Fibroblast of skin of left quadriceps (primary cell): ENCODE measurements at regions not wholly inside any gene's neighbourhood (a gene's known extent, or its start where the extent isn't known, plus 50 kb on each side); places are given as distances from the start of the nearest gene placed in this dataset.
"Not testable (repeated sequence)": the region's sequence is repeated elsewhere in the genome, so short reads cannot be mapped to it uniquely, and the experiment has no call there.

Source experiments
- DNase-seq, 2 experiments: peaks; one replicate each; pipeline ENCODE4 v3.0.0-alpha.2; 2013; ENCODE audit warnings: low read depth in 2 of 2

DNA sequence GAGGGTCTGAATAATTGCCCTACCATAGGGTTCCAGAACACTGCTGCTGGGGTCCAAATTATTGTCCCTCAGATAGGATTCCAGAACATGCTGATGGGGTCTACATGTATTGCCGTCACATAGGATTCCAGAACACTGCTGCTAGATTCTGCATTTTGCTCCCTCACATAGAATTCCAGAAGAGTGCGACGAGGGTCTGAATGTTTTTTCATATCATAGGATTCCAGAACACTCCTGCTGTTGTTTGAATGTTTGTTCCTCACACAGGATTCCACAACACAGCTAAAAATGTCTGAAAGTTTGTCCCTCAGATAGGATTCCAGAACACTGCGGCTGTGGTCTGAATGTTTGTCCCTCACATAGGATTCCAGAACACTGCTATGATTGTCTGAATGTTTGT lies 198.1 kb downstream of the FOXD4L6 start:
- not testable (repeated sequence) for DNase-seq

DNA sequence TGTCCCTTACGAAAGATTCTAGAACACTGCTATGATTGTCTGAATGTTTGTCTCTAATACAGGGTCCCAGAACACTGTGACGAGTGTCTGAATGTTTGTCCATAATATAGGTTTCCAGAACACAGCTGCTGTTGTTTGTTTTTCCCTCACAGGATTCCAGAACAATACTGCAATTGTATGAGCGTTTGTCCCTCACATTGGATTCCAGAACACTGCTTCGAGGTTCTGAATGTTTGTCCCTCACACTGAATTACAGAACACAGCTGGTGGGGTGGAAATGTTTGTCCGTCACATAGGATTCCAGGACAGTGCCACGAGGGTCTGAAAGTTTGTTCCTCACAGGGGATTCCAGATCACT lies 199.0 kb downstream of the FOXD4L6 start:
- DNase-seq, result not testable (repeated sequence)

DNA sequence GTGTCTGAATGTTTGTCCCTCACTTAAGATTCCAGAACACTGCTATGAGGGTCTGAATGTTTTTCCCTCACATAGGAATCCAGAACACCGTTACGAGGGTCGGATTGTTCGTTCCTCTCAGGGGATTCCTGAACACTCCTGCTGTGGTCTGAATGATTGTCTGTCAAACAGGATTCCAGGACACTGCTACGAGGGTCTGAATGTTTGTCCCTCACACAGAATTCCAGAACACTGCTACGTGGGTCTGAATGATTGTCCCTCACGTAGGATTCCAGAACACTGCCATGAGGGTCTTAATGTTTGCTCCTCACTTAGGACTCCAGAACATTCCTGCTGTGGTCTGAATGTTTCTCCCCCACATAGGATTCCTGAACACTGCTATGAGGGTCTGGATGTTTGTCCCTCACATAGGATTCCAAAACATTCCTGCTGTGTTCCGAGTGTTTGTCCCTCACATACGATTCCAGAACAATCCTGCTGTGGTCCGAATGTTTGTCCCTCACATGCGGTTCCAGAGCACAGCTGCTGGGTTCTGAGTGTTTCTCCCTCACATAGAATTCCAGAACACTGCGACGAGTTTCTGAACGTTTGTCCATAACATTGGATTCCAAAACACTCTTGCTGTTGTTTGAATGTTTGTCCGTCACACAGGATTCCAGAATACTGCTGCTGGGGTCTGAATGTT lies 199.5 kb downstream of the FOXD4L6 start:
- no peak for DNase-seq

DNA sequence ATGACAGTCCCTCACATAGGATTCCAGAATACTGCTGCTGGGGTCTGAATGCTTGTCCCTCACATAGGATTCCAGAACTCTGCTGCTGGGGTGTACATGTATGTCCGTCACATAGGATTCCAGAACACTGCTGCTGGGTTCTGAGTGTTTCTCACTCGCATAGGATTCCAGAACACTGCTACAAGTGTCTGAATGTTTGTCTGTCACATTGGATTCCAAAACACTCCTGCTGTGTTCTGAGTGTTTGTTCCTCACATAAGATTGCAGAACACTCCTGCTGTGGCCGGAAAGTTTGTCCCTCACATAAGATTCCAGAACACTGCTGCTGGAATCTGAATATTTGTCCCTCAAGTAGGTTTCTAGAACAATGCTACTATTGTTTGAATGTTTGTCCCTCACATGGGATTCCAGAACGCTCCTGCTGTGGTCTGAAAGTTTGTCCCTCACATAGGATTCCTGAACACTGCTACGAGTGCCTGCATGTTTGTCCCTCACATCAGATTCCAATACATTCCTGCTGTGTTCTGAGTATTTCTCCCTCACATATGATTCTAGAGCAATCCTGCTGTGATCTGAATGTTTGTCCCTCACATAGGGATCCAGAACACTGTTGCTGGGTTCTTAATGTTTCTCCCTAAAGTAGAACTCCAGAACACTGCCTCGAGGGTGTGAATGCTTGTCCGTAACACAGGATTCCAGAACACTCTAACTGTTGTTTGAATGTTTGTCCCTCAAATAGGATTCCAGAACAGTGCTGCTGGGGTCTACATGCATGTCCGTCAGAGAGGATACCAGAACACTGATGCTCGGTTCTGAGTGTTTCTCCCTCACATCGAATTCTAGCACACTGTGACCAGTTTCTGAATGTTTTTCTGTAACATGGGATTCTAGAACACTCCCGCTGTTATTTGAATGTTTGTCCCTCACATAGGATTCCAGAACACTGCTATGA lies 200.4 kb downstream of the FOXD4L6 start:
- no peak for DNase-seq

DNA sequence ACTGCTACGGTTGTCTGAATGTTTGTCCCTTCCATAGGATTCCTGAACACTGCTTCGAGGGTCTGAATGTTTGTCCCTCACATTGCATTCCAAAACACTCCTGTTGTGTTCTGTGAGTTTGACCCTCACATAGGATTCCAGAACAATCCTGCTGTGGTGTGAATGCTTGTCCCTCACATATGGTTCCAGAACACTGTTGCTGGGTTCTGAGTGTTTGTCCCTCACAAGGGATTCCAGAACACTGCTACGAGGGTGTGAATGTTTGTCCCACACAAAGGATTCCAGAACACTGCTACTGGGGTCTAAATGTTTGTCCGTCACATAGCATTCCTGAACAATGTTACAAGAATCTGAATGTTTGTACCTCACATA lies 201.2 kb downstream of the FOXD4L6 start:
- no peak for DNase-seq

DNA sequence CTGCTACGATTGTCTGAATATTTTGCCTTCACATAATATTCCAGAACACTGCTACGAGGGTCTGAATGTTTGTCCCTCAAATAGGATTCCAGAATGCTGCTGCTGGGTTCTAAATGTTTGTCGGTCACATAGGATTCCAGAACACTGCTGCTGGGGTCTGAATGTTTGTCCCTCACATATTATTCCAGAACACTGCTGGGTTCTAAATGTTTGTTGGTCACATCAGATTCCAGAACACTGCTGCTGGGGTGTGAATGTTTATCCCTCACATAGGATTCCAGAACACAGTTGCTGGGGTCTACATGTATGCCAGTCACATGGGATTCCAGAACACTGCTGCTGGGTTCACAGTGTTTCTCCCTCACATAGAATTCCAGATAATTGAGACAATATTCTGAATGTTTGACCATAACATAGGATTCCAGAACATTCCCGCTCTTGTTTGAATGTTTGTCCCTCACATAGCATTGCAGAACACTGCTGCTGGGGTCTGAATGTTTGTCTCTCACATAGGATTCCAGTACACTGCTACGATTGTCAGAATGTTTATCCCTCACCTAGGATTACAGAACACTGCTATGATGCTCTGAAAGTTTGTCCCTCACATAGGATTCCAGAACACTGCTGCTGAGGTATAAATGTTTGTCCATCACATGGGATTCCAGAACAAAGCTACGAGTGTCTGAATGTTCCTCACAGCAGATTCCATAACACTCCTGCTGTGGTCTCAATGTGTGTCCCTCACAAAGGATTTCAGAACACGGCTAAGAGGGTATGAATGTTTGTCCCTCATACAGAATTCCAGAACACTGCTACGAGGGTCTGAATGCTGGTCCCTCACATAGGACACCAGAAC lies 201.8 kb downstream of the FOXD4L6 start:
- no peak for DNase-seq

DNA sequence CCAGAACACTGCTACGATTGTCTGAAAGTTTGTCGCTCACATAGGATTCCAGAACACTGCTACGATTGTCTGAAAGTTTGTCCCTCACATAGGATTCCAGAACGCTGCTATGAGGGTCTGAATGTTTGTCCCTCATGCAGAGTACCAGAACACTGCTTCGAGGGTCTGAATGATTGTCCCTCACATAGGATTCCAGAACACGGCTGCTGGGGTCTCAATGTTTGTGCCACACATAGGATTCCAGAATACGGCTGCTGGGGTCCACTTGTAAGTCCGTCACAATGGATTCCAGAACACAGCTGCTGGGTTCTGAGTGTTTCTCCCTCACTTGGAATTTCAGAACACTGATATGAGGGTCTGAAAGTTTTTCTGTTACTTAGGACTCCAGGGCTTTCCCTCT lies 203.3 kb downstream of the FOXD4L6 start:
- no peak for DNase-seq

DNA sequence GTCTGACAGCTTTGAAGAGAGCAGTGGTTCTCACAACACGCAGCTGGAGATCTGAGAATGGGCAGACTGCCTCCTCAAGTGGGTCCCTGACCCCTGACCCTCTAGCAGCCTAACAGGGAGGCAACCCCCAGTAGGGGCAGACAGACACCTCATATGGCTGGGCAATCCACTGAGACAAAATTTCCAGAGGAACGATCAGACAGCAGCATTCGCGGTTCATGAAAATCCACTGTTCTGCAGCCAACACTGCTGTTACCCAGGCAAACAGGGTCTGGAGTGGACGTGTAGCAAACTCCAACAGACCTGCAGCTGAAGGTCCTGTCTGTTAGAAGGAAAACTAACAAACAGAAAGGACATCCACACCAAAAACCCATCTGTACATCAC lies 212.1 kb downstream of the FOXD4L6 start:
- DNase-seq, result not testable (repeated sequence)

DNA sequence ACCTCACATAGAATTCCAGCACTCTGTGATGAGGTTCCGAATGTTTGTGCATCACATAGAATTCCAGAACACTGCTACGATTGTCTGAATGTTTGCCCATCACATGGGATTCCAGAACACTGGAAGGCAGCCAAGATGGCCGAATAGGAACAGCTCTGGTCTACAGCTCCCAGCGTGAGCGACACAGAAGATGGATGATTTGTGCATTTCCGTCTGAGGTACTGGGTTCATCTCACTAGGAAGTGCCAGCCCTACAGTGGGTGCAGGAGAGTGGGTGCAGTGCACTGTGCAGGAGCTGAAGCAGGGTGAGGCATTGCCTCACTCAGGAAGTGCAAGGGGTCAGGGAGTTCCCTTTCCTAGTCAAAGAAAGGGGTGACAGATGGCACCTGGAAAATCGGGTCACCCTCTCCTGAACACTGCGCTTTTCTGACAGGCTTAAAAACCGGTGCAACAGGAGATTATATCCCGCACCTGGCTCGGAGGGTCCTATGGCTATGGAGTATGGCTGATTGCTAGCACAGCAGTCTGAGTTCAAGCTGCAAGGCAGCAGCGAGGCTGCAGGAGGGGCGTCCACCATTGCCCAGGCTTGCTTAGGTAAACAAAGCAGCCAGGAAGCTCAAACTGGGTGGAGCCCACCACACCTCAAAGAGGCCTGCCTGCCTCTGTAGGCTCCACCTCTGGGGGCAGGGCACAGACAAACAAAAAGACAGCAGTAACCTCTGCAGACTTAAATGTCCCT lies 212.7 kb downstream of the FOXD4L6 start:
- DNase-seq, result not testable (repeated sequence)

DNA sequence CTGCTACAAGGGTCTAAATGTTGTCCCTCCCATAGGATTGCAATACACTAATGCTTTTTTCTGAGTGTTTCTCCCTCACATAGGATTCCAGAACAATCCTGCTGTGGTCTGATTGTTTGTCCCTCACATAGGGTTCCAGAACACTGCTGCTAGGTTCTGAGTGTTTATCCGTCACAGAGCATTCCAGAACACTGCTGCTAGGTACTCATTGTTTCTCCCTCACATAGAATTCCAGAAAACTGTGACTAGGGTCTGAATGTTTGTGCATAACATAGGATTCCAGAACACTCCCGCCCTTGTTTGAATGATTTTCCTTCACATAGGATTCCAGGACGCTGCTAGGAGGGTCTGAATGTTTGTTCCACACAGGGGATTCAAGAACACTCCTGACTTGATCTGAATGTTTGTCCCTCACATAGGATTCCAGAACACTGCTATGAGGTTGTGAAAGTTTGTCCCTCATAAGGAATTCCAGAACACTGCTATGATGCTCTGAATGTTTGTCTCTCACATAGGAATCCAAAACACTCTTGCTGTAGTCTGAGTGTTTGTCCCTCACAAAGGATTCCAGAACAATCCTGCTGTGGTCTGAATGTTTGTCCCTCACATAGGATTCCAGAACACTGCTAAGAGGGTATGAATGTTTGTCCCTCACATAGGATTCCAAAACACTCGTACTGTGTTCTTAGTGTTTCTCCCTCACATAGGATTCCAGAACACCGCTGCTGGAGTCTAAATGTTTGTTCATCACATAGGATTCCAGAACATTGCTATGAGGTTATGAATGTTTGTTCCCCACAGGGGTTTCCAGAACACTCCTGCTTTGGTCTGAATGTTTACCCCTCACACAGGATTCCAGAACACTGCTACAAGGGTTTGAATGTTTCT lies 213.5 kb downstream of the FOXD4L6 start:
- no peak for DNase-seq

DNA sequence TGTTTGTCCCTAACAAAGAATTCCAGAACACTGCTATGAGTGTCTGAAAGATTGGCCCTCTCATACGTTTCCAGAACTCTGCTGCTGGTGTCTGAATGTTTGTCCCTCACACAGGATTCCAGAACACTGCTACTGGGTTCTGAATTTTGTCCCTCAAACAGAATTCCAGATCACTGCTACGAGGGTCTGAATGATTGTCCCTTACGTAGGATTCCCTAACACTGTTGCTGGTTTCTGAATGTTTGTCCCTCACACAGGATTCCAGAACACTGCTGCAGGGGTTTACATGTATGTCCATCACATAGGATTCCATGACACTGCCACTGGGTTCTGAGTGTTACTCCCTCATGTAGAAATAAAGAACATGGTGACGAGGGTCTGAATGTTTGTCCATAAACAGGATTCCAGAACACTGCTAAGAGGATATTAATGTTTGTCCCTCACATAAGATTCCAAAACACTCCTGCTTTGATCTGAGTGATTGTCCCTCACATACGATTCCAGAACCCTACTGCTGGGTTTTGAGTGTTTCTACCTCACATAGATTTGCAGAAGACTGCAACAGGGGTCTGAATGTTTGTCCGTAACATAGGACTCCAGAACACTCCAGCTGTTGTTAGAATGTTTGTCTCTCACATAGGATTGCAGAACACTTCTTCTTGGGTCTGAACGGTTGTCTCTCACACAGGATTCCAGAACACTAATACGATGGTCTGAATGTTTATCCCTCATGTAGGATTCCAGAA lies 214.4 kb downstream of the FOXD4L6 start:
- DNase-seq, result no peak

DNA sequence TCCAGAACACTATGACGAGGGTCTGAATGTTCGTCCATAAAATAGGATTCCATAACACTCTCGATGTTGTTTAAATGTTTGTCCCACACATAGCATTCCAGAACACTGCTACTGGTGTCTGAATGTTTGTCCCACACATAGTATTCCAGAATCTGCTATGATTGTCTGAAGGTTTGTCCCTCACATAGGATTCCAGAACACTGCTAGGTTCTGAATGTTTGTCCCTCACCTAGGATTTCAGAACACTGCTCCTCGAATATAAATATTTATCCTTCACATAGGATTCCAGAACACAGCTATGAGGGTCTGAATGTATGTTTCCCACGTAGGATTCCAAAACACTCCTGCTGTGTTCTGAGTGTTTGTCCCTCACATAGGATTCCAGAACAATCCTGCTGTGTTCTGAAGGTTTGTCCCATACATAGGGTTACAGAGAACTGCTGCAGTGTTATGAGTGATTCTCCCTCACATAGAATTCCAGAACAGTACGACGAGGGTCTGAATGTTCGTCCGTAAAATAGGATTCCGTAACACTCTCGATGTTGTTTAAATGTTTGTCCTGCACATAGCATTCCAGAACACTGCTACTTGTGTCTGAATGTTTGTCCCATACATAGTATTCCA lies 215.3 kb downstream of the FOXD4L6 start:
- no peak for DNase-seq

DNA sequence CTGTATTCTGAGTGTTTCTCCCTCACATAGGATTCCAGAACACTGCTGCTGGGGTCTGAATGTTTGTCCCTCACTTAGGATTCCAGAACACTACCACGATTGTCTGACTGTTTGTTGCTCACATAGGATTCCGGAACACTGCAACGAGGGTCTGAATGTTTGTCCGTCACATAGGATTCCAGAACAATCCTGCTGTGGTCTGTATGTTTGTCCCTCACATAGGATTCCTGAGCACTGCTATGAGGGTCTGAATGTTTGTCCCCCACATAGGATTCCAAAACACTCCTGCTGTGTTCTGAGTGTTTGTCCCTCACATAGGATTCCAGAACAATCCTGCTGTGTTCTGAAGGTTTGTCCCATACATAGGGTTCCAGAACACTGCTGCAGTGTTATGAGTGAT lies 215.8 kb downstream of the FOXD4L6 start:
- DNase-seq, result not testable (repeated sequence)

DNA sequence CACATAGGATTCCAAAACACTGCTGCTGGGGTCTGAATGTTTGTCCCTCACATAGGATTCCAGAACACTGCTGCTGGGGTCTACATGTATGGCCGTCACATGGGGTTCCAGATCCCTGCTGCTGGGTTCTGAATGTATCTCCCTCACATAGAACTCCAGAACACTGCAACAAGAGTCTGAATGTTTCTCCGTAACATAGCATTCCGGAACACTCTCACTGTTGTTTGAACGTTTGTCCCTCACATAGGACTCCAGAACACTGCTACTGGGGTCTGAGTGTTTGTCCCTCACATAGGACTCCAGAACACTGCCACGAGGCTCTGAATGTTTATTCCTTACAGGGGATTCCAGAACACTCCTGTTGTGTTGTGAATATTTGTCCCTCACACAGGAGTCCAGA lies 216.8 kb downstream of the FOXD4L6 start:
- DNase-seq, result no peak

DNA sequence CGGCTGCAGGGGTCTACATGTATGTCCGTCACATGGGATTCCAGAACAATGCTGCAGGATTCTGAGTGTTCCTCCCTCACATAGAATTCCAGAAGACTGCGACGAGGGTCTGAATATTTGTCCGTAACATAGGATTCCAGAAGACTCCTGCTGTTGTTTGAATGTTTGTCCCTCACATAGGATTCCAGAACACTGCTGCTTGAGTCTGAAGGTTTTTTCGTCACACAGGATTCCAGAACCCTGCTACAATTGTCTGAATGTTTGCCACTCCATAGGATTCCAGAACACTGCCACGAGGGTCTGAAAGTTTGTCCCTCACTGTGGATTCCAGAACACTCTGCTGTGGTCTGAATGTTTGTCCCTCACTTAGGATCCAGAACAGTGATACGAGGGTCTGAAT lies 217.5 kb downstream of the FOXD4L6 start:
- DNase-seq, result not testable (repeated sequence)

DNA sequence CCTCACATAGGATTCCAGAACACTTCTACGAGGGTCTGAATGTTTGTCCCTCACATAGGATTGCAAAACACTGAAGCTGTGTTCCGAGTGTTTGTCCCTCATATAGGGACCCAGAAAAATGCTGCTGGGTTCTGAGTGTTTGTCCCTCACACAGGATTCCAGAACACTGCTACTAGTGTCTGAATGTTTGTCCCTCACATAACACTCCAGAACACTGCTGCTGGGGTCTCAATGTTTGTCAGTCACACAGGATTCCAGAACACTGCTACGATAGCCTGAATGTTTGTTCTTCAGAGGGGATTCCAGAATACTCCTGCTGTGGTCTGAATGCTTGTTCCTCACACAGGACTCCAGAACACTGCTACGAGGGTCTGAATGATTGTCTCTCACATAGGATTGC lies 218.7 kb downstream of the FOXD4L6 start:
- DNase-seq, result no peak

DNA sequence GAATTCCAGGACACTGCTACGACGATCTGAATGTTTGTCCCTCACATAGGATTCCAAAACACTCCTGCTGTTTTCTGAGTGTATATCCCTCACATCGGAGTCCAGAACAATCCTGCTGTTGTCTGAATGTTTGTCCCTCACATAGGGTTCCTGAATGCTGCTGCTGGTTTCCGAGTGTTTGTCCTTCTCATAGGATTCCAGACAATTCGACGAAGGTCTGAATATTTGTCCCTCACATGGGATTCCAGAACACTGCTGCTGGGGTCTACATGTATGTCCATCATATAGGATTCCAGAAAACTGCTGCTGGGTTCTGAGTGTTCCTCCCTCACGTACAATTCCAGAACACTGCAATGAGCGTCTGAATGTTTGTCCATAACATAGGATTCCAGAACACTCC lies 219.4 kb downstream of the FOXD4L6 start:
- DNase-seq, result not testable (repeated sequence)

DNA sequence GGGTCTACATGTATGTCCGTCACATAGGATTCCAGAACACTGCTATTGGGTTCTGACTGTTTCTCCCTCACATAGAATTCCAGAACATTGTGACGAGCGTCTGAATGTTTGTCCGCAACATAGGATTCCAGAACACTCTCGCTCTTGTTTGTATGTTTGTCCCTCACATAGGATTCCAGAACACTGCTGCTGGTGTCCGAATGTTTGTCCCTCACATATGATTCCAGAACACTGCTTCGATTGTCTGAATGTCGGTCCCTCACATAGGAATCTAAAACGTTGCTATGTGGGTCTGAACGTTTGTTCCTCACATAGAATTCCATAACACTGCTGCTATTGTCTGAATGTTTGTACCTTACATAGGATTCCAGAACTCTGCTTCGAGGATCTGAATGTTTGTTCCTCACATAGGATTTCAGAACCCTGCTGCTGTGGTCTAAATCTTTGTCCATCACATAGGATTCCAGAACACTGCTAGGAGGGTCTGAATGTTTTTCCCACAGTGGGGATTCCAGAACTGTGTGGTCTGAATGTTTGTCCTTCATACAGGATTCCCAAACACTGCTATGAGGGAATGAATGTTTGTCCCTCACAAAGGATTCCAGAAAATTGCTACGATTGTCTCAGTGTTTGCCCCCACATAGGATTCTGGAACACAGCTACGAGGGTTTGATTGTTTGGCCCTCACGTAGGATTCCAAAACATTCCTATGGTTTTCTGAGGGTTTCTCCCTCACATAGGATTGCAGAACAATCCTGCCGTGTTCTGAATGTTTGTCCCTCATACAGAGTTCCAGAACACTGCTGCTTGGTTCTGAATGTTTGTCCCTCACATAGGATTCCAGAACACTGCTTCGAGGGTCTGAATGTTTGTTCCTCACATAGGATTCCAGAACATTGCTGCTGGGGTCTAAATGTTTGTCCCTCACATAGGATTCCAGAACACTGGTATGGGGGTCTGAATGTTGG lies 220.5 kb downstream of the FOXD4L6 start:
- no peak for DNase-seq
